Activated naive CD4-positive, alpha-beta T cell treated with anti-CD3 and anti-CD28 coated beads for 36 hours (primary cell): ENCODE measurements at regions not wholly inside any gene's neighbourhood (a gene's known extent, or its start where the extent isn't known, plus 50 kb on each side); places are given as distances from the start of the nearest gene placed in this dataset.

Experiments used
- CTCF ChIA-PET: fragments of 350-600 bp; sonication (Branson Sonifier 250); formaldehyde crosslinking; loops from one replicate; lab custom pipeline; 2021; ENCODE audit warnings: antibody characterized with exemption; lab: Charles Lee
- DNase-seq: peaks from one replicate; pipeline ENCODE4 v3.0.0-alpha.2; 2020
- H3K27ac Mint-ChIP-seq: one replicate; pipeline ENCODE4 v1.8.0; 2021; ENCODE audit warnings: mild to moderate bottlenecking, mixed read lengths
- H3K27me3 Mint-ChIP-seq: one replicate; pipeline ENCODE4 v1.8.0; 2021; ENCODE audit warnings: low read depth, mixed read lengths
- H3K36me3 Mint-ChIP-seq: one replicate; pipeline ENCODE4 v1.8.0; 2021; ENCODE audit warnings: low read depth, mixed read lengths
- H3K4me1 Mint-ChIP-seq: one replicate; pipeline ENCODE4 v1.8.0; 2021; ENCODE audit warnings: low read depth, mixed read lengths
- H3K4me3 Mint-ChIP-seq: one replicate; pipeline ENCODE4 v1.8.0; 2021; ENCODE audit warnings: mild to moderate bottlenecking, moderate library complexity, mixed read lengths
- H3K9me3 Mint-ChIP-seq: one replicate; pipeline ENCODE4 v1.8.0; 2021; ENCODE audit warnings: mixed read lengths
- intact Hi-C: fragments of 100-400 bp; cut with micrococcal nuclease; formaldehyde crosslinking; loops from one replicate; pipeline ENCODE4 v1.15.1; 2023

- Mint-ChIP-seq H3K27ac (no peak overlapping the region), H3K9me3 (no peaks in the 10 kb centered on the region), H3K27me3 (no peaks in the 10 kb centered on the region), H3K4me3 (no peak overlapping the region), H3K4me1 (peaks cover 20% of the 10 kb centered on the region), H3K36me3 (no peaks in the 10 kb centered on the region)
- no peak for DNase-seq
- CTCF ChIA-PET, result no interaction called here
- intact Hi-C loops, result no loop called here
Observed at GRCh38 chr13:22218797-22219196, 547.9 kb downstream of the FGF9 start.

- H3K4me1 Mint-ChIP-seq, result peaks cover 13% of the 10 kb centered on the region
- no peaks in the 10 kb centered on the region for H3K27me3 Mint-ChIP-seq
- no peaks in the 10 kb centered on the region for H3K36me3 Mint-ChIP-seq
- DNase-seq, result no peak
- CTCF ChIA-PET, result no interaction called here
- no peak overlapping the region for H3K4me3 Mint-ChIP-seq
- H3K27ac Mint-ChIP-seq, result no peak overlapping the region
- intact Hi-C loops, result no loop called here
- H3K9me3 Mint-ChIP-seq, result no peaks in the 10 kb centered on the region
Observed at GRCh38 chr13:22219709-22220108, 548.8 kb downstream of the FGF9 start.

GRCh38 chr13:22220151-22221135 is 549.6 kb downstream of the FGF9 start:
- Mint-ChIP-seq H3K4me1 (peaks cover 11% of the 10 kb centered on the region), H3K36me3 (no peaks in the 10 kb centered on the region), H3K4me3 (no peak overlapping the region), H3K27me3 (no peaks in the 10 kb centered on the region), H3K27ac (no peak overlapping the region), H3K9me3 (no peaks in the 10 kb centered on the region)
- intact Hi-C loops, result no loop called here
- no peak for DNase-seq
- CTCF ChIA-PET, result no interaction called here

DNA sequence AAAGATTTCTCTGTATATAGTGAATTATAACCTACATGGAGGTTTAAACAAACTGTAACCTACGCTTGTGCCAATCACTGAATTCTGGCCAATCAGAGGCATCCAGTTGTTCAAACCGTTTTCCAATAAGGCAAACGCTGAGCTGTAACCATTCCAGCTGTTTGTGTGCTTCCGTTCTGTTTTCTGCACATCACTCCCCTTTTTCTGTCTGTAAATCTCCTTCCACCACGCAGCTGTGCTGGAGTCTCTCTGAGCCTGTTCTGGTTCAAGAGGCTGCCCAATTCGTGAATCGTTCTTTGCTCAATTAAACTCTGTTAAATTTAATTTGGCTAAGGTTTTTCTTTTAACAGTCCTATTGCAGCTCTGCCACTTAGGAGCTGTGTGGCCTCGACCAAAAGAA is 552.5 kb downstream of the FGF9 start:
- peaks cover 7% of the 10 kb centered on the region for H3K4me1 Mint-ChIP-seq
- DNase-seq, result no peak
- CTCF ChIA-PET, result no interaction called here
- no peak overlapping the region for H3K4me3 Mint-ChIP-seq
- intact Hi-C loops, result no loop called here
- H3K27me3 Mint-ChIP-seq, result no peaks in the 10 kb centered on the region
- no peaks in the 10 kb centered on the region for H3K9me3 Mint-ChIP-seq
- no peaks in the 10 kb centered on the region for H3K36me3 Mint-ChIP-seq
- H3K27ac Mint-ChIP-seq, result no peak overlapping the region

GRCh38 chr13:22226086-22226485 is 555.2 kb downstream of the FGF9 start:
- Mint-ChIP-seq H3K9me3 (no peaks in the 10 kb centered on the region), H3K4me1 (peaks cover 3% of the 10 kb centered on the region), H3K36me3 (no peaks in the 10 kb centered on the region), H3K4me3 (no peak overlapping the region), H3K27ac (no peak overlapping the region), H3K27me3 (no peaks in the 10 kb centered on the region)
- DNase-seq, result no peak
- CTCF ChIA-PET, result no interaction called here
- intact Hi-C loops, result no loop called here

GRCh38 chr13:22227895-22228294 is 557.0 kb downstream of the FGF9 start:
- intact Hi-C loops, result no loop called here
- H3K9me3 Mint-ChIP-seq, result no peaks in the 10 kb centered on the region
- H3K27me3 Mint-ChIP-seq, result no peaks in the 10 kb centered on the region
- no peak overlapping the region for H3K4me3 Mint-ChIP-seq
- no peak overlapping the region for H3K27ac Mint-ChIP-seq
- H3K36me3 Mint-ChIP-seq, result no peaks in the 10 kb centered on the region
- CTCF ChIA-PET, result no interaction called here
- no peak for DNase-seq
- H3K4me1 Mint-ChIP-seq, result peaks cover 3% of the 10 kb centered on the region

- no peaks in the 10 kb centered on the region for H3K27me3 Mint-ChIP-seq
- no peak for DNase-seq
- intact Hi-C loops, result no loop called here
- no peak overlapping the region for H3K27ac Mint-ChIP-seq
- no peaks in the 10 kb centered on the region for H3K9me3 Mint-ChIP-seq
- H3K4me1 Mint-ChIP-seq, result peaks cover 4% of the 10 kb centered on the region
- no peaks in the 10 kb centered on the region for H3K36me3 Mint-ChIP-seq
- H3K4me3 Mint-ChIP-seq, result no peak overlapping the region
- CTCF ChIA-PET, result no interaction called here
Observed at GRCh38 chr13:22229916-22230315, 559.0 kb downstream of the FGF9 start.

- intact Hi-C loops, result no loop called here
- H3K9me3 Mint-ChIP-seq, result no peaks in the 10 kb centered on the region
- CTCF ChIA-PET, result no interaction called here
- H3K4me3 Mint-ChIP-seq, result no peak overlapping the region
- no peak overlapping the region for H3K27ac Mint-ChIP-seq
- H3K4me1 Mint-ChIP-seq, result peaks cover 10% of the 10 kb centered on the region
- DNase-seq, result no peak
- H3K27me3 Mint-ChIP-seq, result no peaks in the 10 kb centered on the region
- H3K36me3 Mint-ChIP-seq, result no peaks in the 10 kb centered on the region
Observed at GRCh38 chr13:22232186-22232585, 561.3 kb downstream of the FGF9 start.

DNA sequence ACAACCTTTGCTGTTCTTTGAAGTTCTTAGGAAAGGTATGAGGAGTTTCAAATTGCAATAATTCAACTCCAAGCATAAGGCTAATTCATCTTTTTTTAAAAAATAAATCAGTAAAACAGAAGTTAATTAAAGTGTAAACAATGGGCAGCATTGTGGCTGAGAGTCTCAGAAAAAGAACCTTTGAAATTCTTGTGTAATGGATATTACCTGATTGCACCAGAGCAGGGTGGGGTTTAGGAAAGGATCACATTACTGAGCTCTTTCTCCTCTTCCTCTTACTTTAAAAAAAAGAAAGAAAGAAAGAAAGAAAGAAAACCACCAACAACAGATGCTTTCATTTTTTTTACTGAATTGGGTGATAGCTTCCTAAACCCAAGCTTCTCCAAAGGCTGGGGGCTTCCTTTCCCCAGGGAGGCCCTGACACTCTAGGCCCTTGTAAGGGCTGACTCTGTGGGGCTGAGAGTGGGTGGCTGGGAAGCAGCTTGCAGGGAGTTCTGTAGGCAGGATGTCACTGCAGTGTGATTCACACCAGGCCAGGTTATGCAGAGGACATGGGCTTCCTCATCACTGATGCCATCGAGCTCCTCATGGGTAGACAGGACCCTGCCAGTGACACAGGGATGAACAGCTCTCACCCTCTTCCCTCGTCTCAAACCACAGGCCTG is 564.5 kb downstream of the FGF9 start:
- peak; percentile 40 for DNase-seq
- Mint-ChIP-seq H3K4me1 (peaks cover 7% of the 10 kb centered on the region), H3K36me3 (no peaks in the 10 kb centered on the region), H3K9me3 (no peaks in the 10 kb centered on the region), H3K4me3 (no peak overlapping the region), H3K27ac (no peak overlapping the region), H3K27me3 (no peaks in the 10 kb centered on the region)
- intact Hi-C loops, result no loop called here
- CTCF ChIA-PET, result no interaction called here

- DNase-seq, result no peak
- intact Hi-C loops, result no loop called here
- Mint-ChIP-seq H3K36me3 (no peaks in the 10 kb centered on the region), H3K4me3 (no peak overlapping the region), H3K9me3 (no peaks in the 10 kb centered on the region), H3K27ac (no peak overlapping the region), H3K27me3 (no peaks in the 10 kb centered on the region), H3K4me1 (peaks cover 7% of the 10 kb centered on the region)
- CTCF ChIA-PET, result no interaction called here
Observed at GRCh38 chr13:22235950-22236290, 565.0 kb downstream of the FGF9 start.

DNA sequence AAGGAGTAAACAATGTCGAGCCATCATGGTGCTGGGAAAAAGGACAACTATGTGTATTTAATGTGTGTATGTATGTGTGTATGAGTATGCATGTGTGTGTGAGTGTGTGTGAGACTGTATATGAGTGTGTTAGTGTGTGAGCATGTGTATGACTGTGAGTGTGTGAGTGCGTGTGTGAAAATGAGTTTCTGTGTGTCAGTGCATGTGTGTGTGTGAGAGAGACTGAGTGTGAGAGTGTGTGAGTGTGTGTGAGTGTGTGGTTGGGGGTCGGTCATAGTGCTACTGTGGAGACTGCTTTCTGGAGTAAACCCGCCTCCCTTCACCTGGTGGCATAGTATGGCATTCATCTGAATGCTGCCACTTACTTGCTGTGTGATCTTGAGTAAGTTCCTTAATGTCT is 567.4 kb downstream of the FGF9 start:
- no peak overlapping the region for H3K4me3 Mint-ChIP-seq
- no peaks in the 10 kb centered on the region for H3K9me3 Mint-ChIP-seq
- H3K36me3 Mint-ChIP-seq, result no peaks in the 10 kb centered on the region
- H3K27ac Mint-ChIP-seq, result no peak overlapping the region
- no peak for DNase-seq
- peaks cover 7% of the 10 kb centered on the region for H3K4me1 Mint-ChIP-seq
- intact Hi-C loops, result no loop called here
- no peaks in the 10 kb centered on the region for H3K27me3 Mint-ChIP-seq
- CTCF ChIA-PET, result no interaction called here

DNA sequence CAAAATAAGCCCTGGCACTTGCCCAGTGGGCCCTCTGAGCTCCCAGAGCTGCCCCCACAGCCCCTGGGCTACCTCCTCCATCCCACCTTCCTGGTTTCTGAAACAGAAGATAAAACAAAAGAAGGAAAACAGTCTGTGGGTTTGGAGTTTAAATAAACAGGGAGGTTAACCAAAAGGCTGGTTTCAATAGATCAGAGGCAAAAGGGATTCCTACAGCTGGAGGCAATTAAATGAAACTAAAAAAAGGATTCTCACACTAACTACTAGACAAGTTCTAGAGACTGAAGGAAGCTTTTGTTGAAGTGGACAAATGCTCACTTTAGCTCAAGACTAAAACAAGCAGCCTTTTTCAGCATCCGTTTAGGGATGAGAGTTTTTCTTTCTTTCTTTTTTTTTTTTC is 569.8 kb downstream of the FGF9 start:
- H3K36me3 Mint-ChIP-seq, result no peaks in the 10 kb centered on the region
- intact Hi-C loops, result no loop called here
- no peak overlapping the region for H3K27ac Mint-ChIP-seq
- no peak for DNase-seq
- H3K4me1 Mint-ChIP-seq, result peaks cover 5% of the 10 kb centered on the region
- H3K9me3 Mint-ChIP-seq, result no peaks in the 10 kb centered on the region
- no peaks in the 10 kb centered on the region for H3K27me3 Mint-ChIP-seq
- H3K4me3 Mint-ChIP-seq, result no peak overlapping the region
- CTCF ChIA-PET, result no interaction called here
